ENCODE measurements at regions not wholly inside any gene's neighbourhood (a gene's known extent, or its start where the extent isn't known, plus 50 kb on each side); places are given as distances from the start of the nearest gene placed in this dataset.

- Histone ChIP-seq H3K4me3 (no peak overlapping the region), H3K36me3 (no peaks in the 10 kb centered on the region), H3K27me3 (ENCODE audit: low read depth) (peaks cover 22% of the 10 kb centered on the region), H3K9me3 (replicated peaks) (peaks cover 2% of the 10 kb centered on the region), H3K27ac (replicated peaks) (no peak overlapping the region), H3K4me1 (peaks cover 4% of the 10 kb centered on the region)
- no peak for DNase-seq
- intact Hi-C loops (cut with micrococcal nuclease): no loop called here
- TF ChIP-seq CTCF (IDR thresholded peaks at IDR 0.05; ENCODE audit: borderline replicate concordance): no peak
Measured at GRCh38 chr9:85260275-85260845, 481.4 kb downstream of the AGTPBP1 start.

- Histone ChIP-seq H3K4me1 (peaks cover 4% of the 10 kb centered on the region), H3K27me3 (ENCODE audit: low read depth) (peaks cover 18% of the 10 kb centered on the region), H3K4me3 (no peak overlapping the region), H3K27ac (replicated peaks) (no peak overlapping the region), H3K9me3 (replicated peaks) (peaks cover 7% of the 10 kb centered on the region), H3K36me3 (no peaks in the 10 kb centered on the region)
- intact Hi-C loops (cut with micrococcal nuclease): no loop called here
- DNase-seq: peak; percentile 25
- peak; percentile 81 for TF ChIP-seq CTCF (IDR thresholded peaks at IDR 0.05; ENCODE audit: borderline replicate concordance)
Measured at GRCh38 chr9:85258823-85259370, 482.9 kb downstream of the AGTPBP1 start.

- Histone ChIP-seq H3K9me3 (replicated peaks) (peaks cover 7% of the 10 kb centered on the region), H3K27ac (replicated peaks) (no peak overlapping the region), H3K36me3 (no peaks in the 10 kb centered on the region), H3K4me1 (peaks cover 4% of the 10 kb centered on the region), H3K27me3 (ENCODE audit: low read depth) (peaks cover 18% of the 10 kb centered on the region), H3K4me3 (no peak overlapping the region)
- no peak for TF ChIP-seq CTCF (IDR thresholded peaks at IDR 0.05; ENCODE audit: borderline replicate concordance)
- DNase-seq: no peak
- intact Hi-C loops (cut with micrococcal nuclease): no loop called here
Measured at GRCh38 chr9:85258236-85258635, 483.5 kb downstream of the AGTPBP1 start.

- Histone ChIP-seq H3K27ac (replicated peaks) (no peak overlapping the region), H3K9me3 (replicated peaks) (peaks cover 6% of the 10 kb centered on the region), H3K4me1 (peaks cover 8% of the 10 kb centered on the region), H3K27me3 (ENCODE audit: low read depth) (no peaks in the 10 kb centered on the region), H3K4me3 (no peak overlapping the region), H3K36me3 (no peaks in the 10 kb centered on the region)
- intact Hi-C loops (cut with micrococcal nuclease): no loop called here
- DNase-seq: no peak
- TF ChIP-seq CTCF (IDR thresholded peaks at IDR 0.05; ENCODE audit: borderline replicate concordance): no peak
Measured at GRCh38 chr9:85249313-85249621, 492.5 kb downstream of the AGTPBP1 start.

GRCh38 chr9:85248514-85249312, 493.0 kb downstream of the AGTPBP1 start:
- no peaks in the 10 kb centered on the region for H3K27me3 ChIP-seq (ENCODE audit: low read depth)
- H3K9me3 ChIP-seq (replicated peaks): peaks cover 6% of the 10 kb centered on the region
- no peaks in the 10 kb centered on the region for H3K36me3 ChIP-seq
- no peak overlapping the region for H3K4me3 ChIP-seq
- TF ChIP-seq CTCF (IDR thresholded peaks at IDR 0.05; ENCODE audit: borderline replicate concordance): no peak
- intact Hi-C loops (cut with micrococcal nuclease): no loop called here
- DNase-seq: no peak
- H3K4me1 ChIP-seq: peaks cover 8% of the 10 kb centered on the region
- H3K27ac ChIP-seq (replicated peaks): no peak overlapping the region

Data from left ventricle myocardium inferior (tissue), 1 donor.